Stomach smooth muscle (tissue), 2 donors: ENCODE measurements at regions not wholly inside any gene's neighbourhood (a gene's known extent, or its start where the extent isn't known, plus 50 kb on each side); places are given as distances from the start of the nearest gene placed in this dataset.

Source experiments
- H3K27ac ChIP-seq: one replicate; pipeline ENCODE4 v1.7.0; 2013; ENCODE audit warnings: mild to moderate bottlenecking, low read length, inconsistent platforms
- H3K27me3 ChIP-seq, 2 donors: one replicate each; pipeline ENCODE4 v1.7.0; 2013; ENCODE audit warnings: low read length in 2 of 2; ENCODE audit not compliant: insufficient read depth in 2 of 2, control insufficient read depth in 1 of 2
- H3K36me3 ChIP-seq, 2 donors: one replicate each; pipeline ENCODE4 v1.7.0; 2013; ENCODE audit warnings: low read length in 2 of 2; ENCODE audit not compliant: control insufficient read depth in 2 of 2, insufficient read depth in 2 of 2
- H3K4me1 ChIP-seq: one replicate; pipeline ENCODE4 v1.7.0; 2013; ENCODE audit warnings: low read length; ENCODE audit not compliant: control insufficient read depth, insufficient read depth
- H3K4me3 ChIP-seq, 2 donors: one replicate each; pipeline ENCODE4 v1.7.0; 2013; ENCODE audit warnings: low read length in 2 of 2
- H3K9ac ChIP-seq, 2 donors: one replicate each; pipeline ENCODE4 v1.7.0; 2013; ENCODE audit warnings: low read length in 2 of 2, mild to moderate bottlenecking in 1 of 2
- H3K9me3 ChIP-seq, 2 donors: one replicate each; pipeline ENCODE4 v1.7.0; 2013; ENCODE audit warnings: low read length in 2 of 2; ENCODE audit not compliant: control insufficient read depth in 2 of 2
- donor health status: healthy.
- donor health status: Pancreatic carcinoma.

- no peak overlapping the region for H3K27ac ChIP-seq
- no peaks in the 10 kb centered on the region for H3K9me3 ChIP-seq
- H3K36me3 ChIP-seq, result no peaks in the 10 kb centered on the region
- H3K27me3 ChIP-seq, result no peaks in the 10 kb centered on the region
- no peak overlapping the region for H3K4me3 ChIP-seq
- no peak overlapping the region for H3K9ac ChIP-seq
- no peaks in the 10 kb centered on the region for H3K4me1 ChIP-seq
These were observed 196.3 kb upstream of the BTBD3 start for GRCh38 chr20:11721411-11721810.

GRCh38 chr20:11724097-11724496 lies 193.6 kb upstream of the BTBD3 start:
- Histone ChIP-seq H3K9me3 (peaks cover 0 to 2% of the 10 kb centered on the region in 2 donors), H3K36me3 (no peaks in the 10 kb centered on the region), H3K27ac (no peak overlapping the region), H3K9ac (no peak overlapping the region), H3K27me3 (no peaks in the 10 kb centered on the region), H3K4me1 (no peaks in the 10 kb centered on the region), H3K4me3 (no peak overlapping the region)

GRCh38 chr20:11726026-11726425 lies 191.7 kb upstream of the BTBD3 start:
- Histone ChIP-seq H3K27me3 (no peaks in the 10 kb centered on the region), H3K9ac (no peak overlapping the region), H3K36me3 (no peaks in the 10 kb centered on the region), H3K4me3 (no peak overlapping the region), H3K4me1 (no peaks in the 10 kb centered on the region), H3K9me3 (peaks cover 0 to 2% of the 10 kb centered on the region in 2 donors), H3K27ac (no peak overlapping the region)

- Histone ChIP-seq H3K9ac (no peak overlapping the region), H3K36me3 (no peaks in the 10 kb centered on the region), H3K9me3 (peaks cover 0 to 2% of the 10 kb centered on the region in 2 donors), H3K27ac (no peak overlapping the region), H3K27me3 (no peaks in the 10 kb centered on the region), H3K4me3 (no peak overlapping the region), H3K4me1 (no peaks in the 10 kb centered on the region)
These were observed 190.0 kb upstream of the BTBD3 start for GRCh38 chr20:11727708-11728107.

- no peaks in the 10 kb centered on the region for H3K4me1 ChIP-seq
These were observed 188.8 kb upstream of the BTBD3 start for GRCh38 chr20:11728937-11729336.

GRCh38 chr20:11729806-11730205 lies 187.9 kb upstream of the BTBD3 start:
- H3K9me3 ChIP-seq, result peaks cover 0 to 2% of the 10 kb centered on the region in 2 donors
- no peak overlapping the region for H3K27ac ChIP-seq
- no peak overlapping the region for H3K9ac ChIP-seq
- H3K4me1 ChIP-seq, result no peaks in the 10 kb centered on the region
- no peaks in the 10 kb centered on the region for H3K27me3 ChIP-seq
- H3K36me3 ChIP-seq, result no peaks in the 10 kb centered on the region
- H3K4me3 ChIP-seq, result no peak overlapping the region

More at GRCh38 chr20:11728937-11729336, 188.8 kb upstream of the BTBD3 start:
- Histone ChIP-seq H3K27ac (no peak overlapping the region), H3K9me3 (peaks cover 0 to 2% of the 10 kb centered on the region in 2 donors), H3K27me3 (no peaks in the 10 kb centered on the region), H3K4me3 (no peak overlapping the region), H3K9ac (no peak overlapping the region), H3K36me3 (no peaks in the 10 kb centered on the region)

GRCh38 chr20:11734431-11734830 lies 183.3 kb upstream of the BTBD3 start:
- no peaks in the 10 kb centered on the region for H3K36me3 ChIP-seq

GRCh38 chr20:11738852-11739251 lies 178.8 kb upstream of the BTBD3 start:
- H3K27me3 ChIP-seq, result no peaks in the 10 kb centered on the region
- no peak overlapping the region for H3K9ac ChIP-seq
- no peaks in the 10 kb centered on the region for H3K36me3 ChIP-seq
- H3K27ac ChIP-seq, result no peak overlapping the region
- no peaks in the 10 kb centered on the region for H3K9me3 ChIP-seq
- no peak overlapping the region for H3K4me3 ChIP-seq
- no peaks in the 10 kb centered on the region for H3K4me1 ChIP-seq

More at GRCh38 chr20:11734431-11734830, 183.3 kb upstream of the BTBD3 start:
- no peaks in the 10 kb centered on the region for H3K27me3 ChIP-seq
- H3K9ac ChIP-seq, result no peak overlapping the region
- no peak overlapping the region for H3K27ac ChIP-seq
- no peaks in the 10 kb centered on the region for H3K9me3 ChIP-seq
- H3K4me1 ChIP-seq, result no peaks in the 10 kb centered on the region
- H3K4me3 ChIP-seq, result no peak overlapping the region

- Histone ChIP-seq H3K9ac (no peak overlapping the region), H3K27me3 (no peaks in the 10 kb centered on the region), H3K9me3 (no peaks in the 10 kb centered on the region), H3K36me3 (no peaks in the 10 kb centered on the region), H3K4me3 (no peak overlapping the region), H3K27ac (no peak overlapping the region), H3K4me1 (no peaks in the 10 kb centered on the region)
These were observed 176.7 kb upstream of the BTBD3 start for GRCh38 chr20:11740975-11741374.

GRCh38 chr20:11745145-11745544 lies 172.5 kb upstream of the BTBD3 start:
- Histone ChIP-seq H3K27ac (no peak overlapping the region), H3K9ac (no peak overlapping the region), H3K9me3 (no peaks in the 10 kb centered on the region), H3K36me3 (no peaks in the 10 kb centered on the region), H3K4me3 (no peak overlapping the region), H3K4me1 (no peaks in the 10 kb centered on the region), H3K27me3 (no peaks in the 10 kb centered on the region)

GRCh38 chr20:11748436-11748835 lies 169.3 kb upstream of the BTBD3 start:
- Histone ChIP-seq H3K27ac (no peak overlapping the region), H3K4me1 (no peaks in the 10 kb centered on the region), H3K36me3 (no peaks in the 10 kb centered on the region), H3K27me3 (no peaks in the 10 kb centered on the region), H3K9me3 (no peaks in the 10 kb centered on the region), H3K4me3 (no peak overlapping the region), H3K9ac (no peak overlapping the region)
